ENCODE measurements at regions not wholly inside any gene's neighbourhood (a gene's known extent, or its start where the extent isn't known, plus 50 kb on each side); places are given as distances from the start of the nearest gene placed in this dataset.

- CTCF ChIA-PET = no interaction called here
- Histone ChIP-seq H3K36me3 (ENCODE audit: control insufficient read depth in 4 of 4, insufficient read depth in 4 of 4, low read length in 3 of 4) (no peaks in the 10 kb centered on the region), H3K27me3 (replicated peaks in 2 of 5; ENCODE audit: control insufficient read depth in 4 of 5, insufficient read depth in 5 of 5, low read length in 4 of 5) (peaks cover 0 to 2% (median 0%) of the 10 kb centered on the region in 5 experiments), H3K4me3 (ENCODE audit: control insufficient read depth in 1 of 7, extremely low read depth in 1 of 7, insufficient read depth in 4 of 7, low read depth in 2 of 7, low read length in 6 of 7) (no peak overlapping the region), H3K27ac (ENCODE audit: insufficient read depth in 1 of 2, low read depth in 1 of 2, low read length in 2 of 2, poor library complexity in 1 of 2, severe bottlenecking in 2 of 2) (no peak overlapping the region), H3K9me3 (ENCODE audit: control extremely low read depth in 1 of 5, control insufficient read depth in 4 of 5, insufficient read depth in 2 of 5, low read depth in 1 of 5, low read length in 4 of 5) (peaks cover 3 to 6% (median 4%) of the 10 kb centered on the region in 5 experiments), H3K4me1 (ENCODE audit: control extremely low read depth in 1 of 4, control insufficient read depth in 4 of 4, insufficient read depth in 4 of 4, low read length in 3 of 4) (peaks cover 0 to 5% (median 0%) of the 10 kb centered on the region in 4 experiments)
- POLR2A ChIA-PET = no interaction called here
- WGBS (ENCODE audit: insufficient coverage) = 63% methylated on average over 4 of the region's 6 CpGs
- DNase-seq = no peak
Observed at GRCh38 chr2:239787538-239788050, 237.5 kb downstream of the NDUFA10 start.

- CTCF ChIA-PET = no interaction called here
- peaks cover 0 to 5% (median 0%) of the 10 kb centered on the region in 4 experiments for H3K4me1 ChIP-seq (ENCODE audit: control extremely low read depth in 1 of 4, control insufficient read depth in 4 of 4, insufficient read depth in 4 of 4, low read length in 3 of 4)
- H3K27ac ChIP-seq (ENCODE audit: insufficient read depth in 1 of 2, low read depth in 1 of 2, low read length in 2 of 2, poor library complexity in 1 of 2, severe bottlenecking in 2 of 2) = no peak overlapping the region
- no CpG with 5 or more reads among the region's 2 CpGs for WGBS (ENCODE audit: insufficient coverage)
- DNase-seq = no peak
- H3K36me3 ChIP-seq (ENCODE audit: control insufficient read depth in 4 of 4, insufficient read depth in 4 of 4, low read length in 3 of 4) = no peaks in the 10 kb centered on the region
- peaks cover 3 to 6% (median 4%) of the 10 kb centered on the region in 5 experiments for H3K9me3 ChIP-seq (ENCODE audit: control extremely low read depth in 1 of 5, control insufficient read depth in 4 of 5, insufficient read depth in 2 of 5, low read depth in 1 of 5, low read length in 4 of 5)
- no peak overlapping the region for H3K4me3 ChIP-seq (ENCODE audit: control insufficient read depth in 1 of 7, extremely low read depth in 1 of 7, insufficient read depth in 4 of 7, low read depth in 2 of 7, low read length in 6 of 7)
- peaks cover 0 to 2% (median 0%) of the 10 kb centered on the region in 5 experiments for H3K27me3 ChIP-seq (replicated peaks in 2 of 5; ENCODE audit: control insufficient read depth in 4 of 5, insufficient read depth in 5 of 5, low read length in 4 of 5)
- POLR2A ChIA-PET = no interaction called here
Observed at GRCh38 chr2:239786791-239787190, 238.4 kb downstream of the NDUFA10 start.

DNA sequence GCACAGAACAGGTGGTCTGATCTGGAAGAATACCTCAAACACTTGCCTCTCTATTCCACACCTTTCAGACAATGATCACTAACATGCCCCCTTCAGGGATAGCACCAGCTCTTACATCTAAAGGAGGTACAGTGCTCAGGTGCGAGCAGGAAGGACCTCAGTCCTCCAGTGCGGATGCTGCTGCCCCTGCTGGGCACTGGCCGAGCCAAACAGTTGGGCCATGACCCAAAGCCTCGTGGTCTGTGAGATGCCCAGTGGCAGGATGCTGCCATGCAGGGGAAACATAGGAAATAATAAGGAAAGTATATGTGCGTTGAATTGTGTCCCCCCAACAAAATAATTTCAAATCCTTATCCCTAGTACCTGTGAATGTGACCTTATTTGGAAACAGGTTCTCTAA is 243.7 kb downstream of the NDUFA10 start:
- Histone ChIP-seq H3K36me3 (ENCODE audit: control insufficient read depth in 4 of 4, insufficient read depth in 4 of 4, low read length in 3 of 4) (no peaks in the 10 kb centered on the region), H3K4me3 (ENCODE audit: control insufficient read depth in 1 of 7, extremely low read depth in 1 of 7, insufficient read depth in 4 of 7, low read depth in 2 of 7, low read length in 6 of 7) (no peak overlapping the region), H3K27me3 (replicated peaks in 2 of 5; ENCODE audit: control insufficient read depth in 4 of 5, insufficient read depth in 5 of 5, low read length in 4 of 5) (peaks cover 0 to 2% (median 0%) of the 10 kb centered on the region in 5 experiments), H3K9me3 (ENCODE audit: control extremely low read depth in 1 of 5, control insufficient read depth in 4 of 5, insufficient read depth in 2 of 5, low read depth in 1 of 5, low read length in 4 of 5) (peaks cover 3 to 12% (median 8%) of the 10 kb centered on the region in 5 experiments), H3K4me1 (ENCODE audit: control extremely low read depth in 1 of 4, control insufficient read depth in 4 of 4, insufficient read depth in 4 of 4, low read length in 3 of 4) (no peaks in the 10 kb centered on the region), H3K27ac (ENCODE audit: insufficient read depth in 1 of 2, low read depth in 1 of 2, low read length in 2 of 2, poor library complexity in 1 of 2, severe bottlenecking in 2 of 2) (no peak overlapping the region)
- ChIA-PET CTCF (no interaction called here), POLR2A (no interaction called here)
- DNase-seq = no peak
- 100% methylated on average over 2 of the region's 5 CpGs for WGBS (ENCODE audit: insufficient coverage)

- Histone ChIP-seq H3K27ac (ENCODE audit: insufficient read depth in 1 of 2, low read depth in 1 of 2, low read length in 2 of 2, poor library complexity in 1 of 2, severe bottlenecking in 2 of 2) (no peak overlapping the region), H3K27me3 (replicated peaks in 2 of 5; ENCODE audit: control insufficient read depth in 4 of 5, insufficient read depth in 5 of 5, low read length in 4 of 5) (peaks cover 0 to 5% (median 0%) of the 10 kb centered on the region in 5 experiments), H3K4me1 (ENCODE audit: control extremely low read depth in 1 of 4, control insufficient read depth in 4 of 4, insufficient read depth in 4 of 4, low read length in 3 of 4) (no peaks in the 10 kb centered on the region), H3K9me3 (ENCODE audit: control extremely low read depth in 1 of 5, control insufficient read depth in 4 of 5, insufficient read depth in 2 of 5, low read depth in 1 of 5, low read length in 4 of 5) (peaks cover 0 to 7% (median 2%) of the 10 kb centered on the region in 5 experiments), H3K36me3 (ENCODE audit: control insufficient read depth in 4 of 4, insufficient read depth in 4 of 4, low read length in 3 of 4) (no peaks in the 10 kb centered on the region), H3K4me3 (ENCODE audit: control insufficient read depth in 1 of 7, extremely low read depth in 1 of 7, insufficient read depth in 4 of 7, low read depth in 2 of 7, low read length in 6 of 7) (no peak overlapping the region)
- WGBS (ENCODE audit: insufficient coverage) = 98% methylated on average over 15 of the region's 19 CpGs
- DNase-seq = no peak
- CTCF ChIA-PET = no interaction called here
- POLR2A ChIA-PET = no interaction called here
Observed at GRCh38 chr2:239780236-239780994, 244.7 kb downstream of the NDUFA10 start.

GRCh38 chr2:239779584-239779983 is 245.6 kb downstream of the NDUFA10 start:
- no peak overlapping the region for H3K27ac ChIP-seq (ENCODE audit: insufficient read depth in 1 of 2, low read depth in 1 of 2, low read length in 2 of 2, poor library complexity in 1 of 2, severe bottlenecking in 2 of 2)
- peaks cover 0 to 7% (median 2%) of the 10 kb centered on the region in 5 experiments for H3K9me3 ChIP-seq (ENCODE audit: control extremely low read depth in 1 of 5, control insufficient read depth in 4 of 5, insufficient read depth in 2 of 5, low read depth in 1 of 5, low read length in 4 of 5)
- H3K36me3 ChIP-seq (ENCODE audit: control insufficient read depth in 4 of 4, insufficient read depth in 4 of 4, low read length in 3 of 4) = no peaks in the 10 kb centered on the region
- POLR2A ChIA-PET = no interaction called here
- CTCF ChIA-PET = no interaction called here
- H3K4me1 ChIP-seq (ENCODE audit: control extremely low read depth in 1 of 4, control insufficient read depth in 4 of 4, insufficient read depth in 4 of 4, low read length in 3 of 4) = no peaks in the 10 kb centered on the region
- H3K4me3 ChIP-seq (ENCODE audit: control insufficient read depth in 1 of 7, extremely low read depth in 1 of 7, insufficient read depth in 4 of 7, low read depth in 2 of 7, low read length in 6 of 7) = no peak overlapping the region
- H3K27me3 ChIP-seq (replicated peaks in 2 of 5; ENCODE audit: control insufficient read depth in 4 of 5, insufficient read depth in 5 of 5, low read length in 4 of 5) = peaks cover 0 to 10% (median 2%) of the 10 kb centered on the region in 5 experiments
- DNase-seq = no peak
- 96% methylated on average over 10 of the region's 10 CpGs for WGBS (ENCODE audit: insufficient coverage)

DNA sequence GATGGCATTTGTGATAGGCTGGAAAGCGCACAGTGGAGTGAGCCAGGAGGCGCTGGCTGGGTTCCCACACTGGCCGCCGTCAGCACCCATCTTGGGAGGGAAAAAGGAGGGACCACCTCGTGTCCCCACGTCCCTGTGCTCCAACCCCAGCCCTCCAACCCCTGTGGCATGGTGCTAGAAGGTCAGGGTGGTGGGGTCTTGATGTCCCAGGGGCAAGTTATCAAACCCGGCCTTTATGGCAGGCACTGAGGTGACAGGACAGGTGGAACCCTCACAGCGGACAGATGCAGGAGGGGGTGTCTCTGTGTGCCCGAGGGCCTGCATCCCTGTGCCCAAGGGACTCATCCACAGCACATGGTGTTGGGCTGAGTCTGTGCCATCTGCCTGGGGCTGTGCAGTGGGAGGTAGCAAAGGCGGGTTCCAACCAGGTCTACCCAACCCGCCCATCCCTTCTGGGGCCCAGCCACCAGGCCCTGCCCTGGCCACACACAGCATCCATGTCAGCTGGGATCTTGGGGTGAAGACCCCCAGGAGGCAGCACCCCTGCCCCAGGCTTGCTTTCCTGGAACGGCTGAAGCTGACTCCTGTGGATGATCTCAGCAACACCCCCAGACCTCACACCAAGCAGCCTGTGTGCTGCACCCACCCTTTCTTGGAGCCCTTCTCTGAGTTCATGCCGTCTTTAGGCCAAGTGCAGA is 246.1 kb downstream of the NDUFA10 start:
- H3K27ac ChIP-seq (ENCODE audit: insufficient read depth in 1 of 2, low read depth in 1 of 2, low read length in 2 of 2, poor library complexity in 1 of 2, severe bottlenecking in 2 of 2) = no peak overlapping the region
- no peaks in the 10 kb centered on the region for H3K36me3 ChIP-seq (ENCODE audit: control insufficient read depth in 4 of 4, insufficient read depth in 4 of 4, low read length in 3 of 4)
- H3K4me1 ChIP-seq (ENCODE audit: control extremely low read depth in 1 of 4, control insufficient read depth in 4 of 4, insufficient read depth in 4 of 4, low read length in 3 of 4) = no peaks in the 10 kb centered on the region
- ChIA-PET CTCF (no interaction called here), POLR2A (no interaction called here)
- H3K9me3 ChIP-seq (ENCODE audit: control extremely low read depth in 1 of 5, control insufficient read depth in 4 of 5, insufficient read depth in 2 of 5, low read depth in 1 of 5, low read length in 4 of 5) = peaks cover 0 to 7% (median 2%) of the 10 kb centered on the region in 5 experiments
- H3K27me3 ChIP-seq (replicated peaks in 2 of 5; ENCODE audit: control insufficient read depth in 4 of 5, insufficient read depth in 5 of 5, low read length in 4 of 5) = peaks cover 0 to 11% (median 3%) of the 10 kb centered on the region in 5 experiments
- no peak for DNase-seq
- WGBS (ENCODE audit: insufficient coverage) = 99% methylated on average over 9 of the region's 13 CpGs
- H3K4me3 ChIP-seq (ENCODE audit: control insufficient read depth in 1 of 7, extremely low read depth in 1 of 7, insufficient read depth in 4 of 7, low read depth in 2 of 7, low read length in 6 of 7) = no peak overlapping the region
